Glutamatergic neuron (in vitro differentiated cells): ENCODE measurements at regions not wholly inside any gene's neighbourhood (a gene's known extent, or its start where the extent isn't known, plus 50 kb on each side); places are given as distances from the start of the nearest gene placed in this dataset.

ENCODE experiments used
- DNase-seq: peaks from one replicate; pipeline ENCODE4 v3.0.0; 2022
- H3K27ac Mint-ChIP-seq: one replicate; pipeline ENCODE4 v1.8.0; 2020; ENCODE audit warnings: mild to moderate bottlenecking, mixed read lengths, inconsistent platforms; ENCODE audit not compliant: unreplicated experiment
- H3K27me3 Mint-ChIP-seq: one replicate; pipeline ENCODE4 v1.8.0; 2020; ENCODE audit warnings: mild to moderate bottlenecking, moderate library complexity, mixed read lengths, inconsistent platforms; ENCODE audit not compliant: unreplicated experiment
- H3K36me3 Mint-ChIP-seq: one replicate; pipeline ENCODE4 v1.8.0; 2020; ENCODE audit warnings: mild to moderate bottlenecking, mixed read lengths, inconsistent platforms; ENCODE audit not compliant: unreplicated experiment
- H3K4me1 Mint-ChIP-seq: one replicate; pipeline ENCODE4 v1.8.0; 2020; ENCODE audit warnings: mild to moderate bottlenecking, low read depth, mixed read lengths, inconsistent platforms; ENCODE audit not compliant: unreplicated experiment
- H3K4me3 Mint-ChIP-seq: one replicate; pipeline ENCODE4 v1.8.0; 2020; ENCODE audit warnings: mild to moderate bottlenecking, mixed read lengths, inconsistent platforms; ENCODE audit not compliant: unreplicated experiment
- H3K9me3 Mint-ChIP-seq: one replicate; pipeline ENCODE4 v1.8.0; 2020; ENCODE audit warnings: mild to moderate bottlenecking, moderate library complexity, mixed read lengths, inconsistent platforms; ENCODE audit not compliant: unreplicated experiment
- CTCF ChIP-seq: fragments of 200-600 bp; sonication (generic); IDR thresholded peaks from one replicate; pipeline ENCODE4 v1.5.0; 2021; ENCODE audit not compliant: partially characterized antibody, unreplicated experiment

GRCh38 chr4:79034544-79034943 is 95.3 kb upstream of the PAQR3 start:
- H3K27ac Mint-ChIP-seq, result no peak overlapping the region
- DNase-seq, result no peak
- H3K4me3 Mint-ChIP-seq, result no peak overlapping the region
- no peak for TF ChIP-seq CTCF
- H3K4me1 Mint-ChIP-seq, result no peaks in the 10 kb centered on the region
- H3K9me3 Mint-ChIP-seq, result no peaks in the 10 kb centered on the region
- H3K36me3 Mint-ChIP-seq, result no peaks in the 10 kb centered on the region
- H3K27me3 Mint-ChIP-seq, result no peaks in the 10 kb centered on the region

- H3K27ac Mint-ChIP-seq, result no peak overlapping the region
- H3K9me3 Mint-ChIP-seq, result no peaks in the 10 kb centered on the region
- no peak for DNase-seq
- no peaks in the 10 kb centered on the region for H3K4me1 Mint-ChIP-seq
- no peak for TF ChIP-seq CTCF
- H3K27me3 Mint-ChIP-seq, result no peaks in the 10 kb centered on the region
- H3K36me3 Mint-ChIP-seq, result no peaks in the 10 kb centered on the region
- H3K4me3 Mint-ChIP-seq, result no peak overlapping the region
Observed at GRCh38 chr4:79030973-79031372, 91.7 kb upstream of the PAQR3 start.

- Mint-ChIP-seq H3K27me3 (no peaks in the 10 kb centered on the region), H3K36me3 (no peaks in the 10 kb centered on the region), H3K4me3 (no peak overlapping the region), H3K9me3 (no peaks in the 10 kb centered on the region), H3K4me1 (peaks cover 4% of the 10 kb centered on the region), H3K27ac (no peak overlapping the region)
- no peak for TF ChIP-seq CTCF
- no peak for DNase-seq
Observed at GRCh38 chr4:79027656-79028055, 88.4 kb upstream of the PAQR3 start.

- no peaks in the 10 kb centered on the region for H3K9me3 Mint-ChIP-seq
- no peaks in the 10 kb centered on the region for H3K36me3 Mint-ChIP-seq
- H3K4me1 Mint-ChIP-seq, result peaks cover 4% of the 10 kb centered on the region
- TF ChIP-seq CTCF, result no peak
- no peak for DNase-seq
- H3K4me3 Mint-ChIP-seq, result no peak overlapping the region
- H3K27ac Mint-ChIP-seq, result no peak overlapping the region
- no peaks in the 10 kb centered on the region for H3K27me3 Mint-ChIP-seq
Observed at GRCh38 chr4:79025170-79025569, 85.9 kb upstream of the PAQR3 start.

GRCh38 chr4:79023799-79024770 is 84.8 kb upstream of the PAQR3 start:
- Mint-ChIP-seq H3K27ac (no peak overlapping the region), H3K9me3 (peaks cover under 1% of the 10 kb centered on the region), H3K36me3 (peaks cover under 1% of the 10 kb centered on the region), H3K27me3 (no peaks in the 10 kb centered on the region), H3K4me1 (peaks cover 4% of the 10 kb centered on the region), H3K4me3 (no peak overlapping the region)
- no peak for TF ChIP-seq CTCF
- no peak for DNase-seq
